ENCODE measurements at regions not wholly inside any gene's neighbourhood (a gene's known extent, or its start where the extent isn't known, plus 50 kb on each side); places are given as distances from the start of the nearest gene placed in this dataset.
"Not testable (repeated sequence)": the region's sequence is repeated elsewhere in the genome, so short reads cannot be mapped to it uniquely, and the experiment has no call there.

- Histone ChIP-seq H3K4me3 (ENCODE audit: low read length) (no peak overlapping the region), H3K27ac (ENCODE audit: low read depth, low read length) (no peak overlapping the region), H3K4me1 (ENCODE audit: control insufficient read depth in 2 of 2, insufficient read depth in 2 of 2, low read length in 2 of 2) (no peaks in the 10 kb centered on the region), H3K9me3 (ENCODE audit: control insufficient read depth in 2 of 3, low read length in 3 of 3) (no peaks in the 10 kb centered on the region), H3K27me3 (ENCODE audit: control insufficient read depth in 2 of 2, insufficient read depth in 2 of 2, low read length in 2 of 2) (no peaks in the 10 kb centered on the region), H3K36me3 (ENCODE audit: control insufficient read depth in 2 of 3, insufficient read depth in 3 of 3, low read length in 3 of 3) (no peaks in the 10 kb centered on the region)
- intact Hi-C loops (cut with micrococcal nuclease) = no loop called here
- peaks cover 0 to 4% (median 2%) of the 10 kb centered on the region in 11 donors for H3K9me3 Mint-ChIP-seq
- H3K36me3 Mint-ChIP-seq = no peaks in the 10 kb centered on the region
- POLR2A ChIA-PET = no interaction called here
- no peak overlapping the region for H3K27ac Mint-ChIP-seq
- no peaks in the 10 kb centered on the region for H3K27me3 Mint-ChIP-seq
- CTCF ChIA-PET = no interaction called here
- H3K4me1 Mint-ChIP-seq = no peaks in the 10 kb centered on the region
- DNase-seq = no peak
- H3K4me3 Mint-ChIP-seq = no peak overlapping the region
- no peak for ATAC-seq
Observed at GRCh38 chr4:64643841-64644240, 234.6 kb upstream of the TECRL start.

GRCh38 chr4:64642936-64643335, 233.7 kb upstream of the TECRL start:
- Mint-ChIP-seq H3K27me3 (no peaks in the 10 kb centered on the region), H3K4me1 (no peaks in the 10 kb centered on the region), H3K4me3 (no peak overlapping the region), H3K27ac (no peak overlapping the region), H3K9me3 (peaks cover 0 to 4% (median 2%) of the 10 kb centered on the region in 11 donors), H3K36me3 (no peaks in the 10 kb centered on the region)
- CTCF ChIA-PET = no interaction called here
- Histone ChIP-seq H3K36me3 (ENCODE audit: control insufficient read depth in 2 of 3, insufficient read depth in 3 of 3, low read length in 3 of 3) (no peaks in the 10 kb centered on the region), H3K27ac (ENCODE audit: low read depth, low read length) (no peak overlapping the region), H3K27me3 (ENCODE audit: control insufficient read depth in 2 of 2, insufficient read depth in 2 of 2, low read length in 2 of 2) (no peaks in the 10 kb centered on the region), H3K4me3 (ENCODE audit: low read length) (no peak overlapping the region), H3K9me3 (ENCODE audit: control insufficient read depth in 2 of 3, low read length in 3 of 3) (no peaks in the 10 kb centered on the region), H3K4me1 (ENCODE audit: control insufficient read depth in 2 of 2, insufficient read depth in 2 of 2, low read length in 2 of 2) (no peaks in the 10 kb centered on the region)
- DNase-seq = no peak
- intact Hi-C loops (cut with micrococcal nuclease) = no loop called here
- ATAC-seq = no peak
- POLR2A ChIA-PET = no interaction called here

- H3K36me3 Mint-ChIP-seq; H3K9me3 ChIP-seq (ENCODE audit: control insufficient read depth in 2 of 3, low read length in 3 of 3); H3K27me3 ChIP-seq (ENCODE audit: control insufficient read depth in 2 of 2, insufficient read depth in 2 of 2, low read length in 2 of 2); H3K36me3 ChIP-seq (ENCODE audit: control insufficient read depth in 2 of 3, insufficient read depth in 3 of 3, low read length in 3 of 3); H3K4me1 Mint-ChIP-seq; H3K27ac ChIP-seq (ENCODE audit: low read depth, low read length); H3K9me3 Mint-ChIP-seq; CTCF ChIA-PET; DNase-seq; H3K4me1 ChIP-seq (ENCODE audit: control insufficient read depth in 2 of 2, insufficient read depth in 2 of 2, low read length in 2 of 2); H3K27me3 Mint-ChIP-seq; POLR2A ChIA-PET; H3K4me3 ChIP-seq (ENCODE audit: low read length); ATAC-seq; H3K27ac Mint-ChIP-seq; H3K4me3 Mint-ChIP-seq; intact Hi-C loops (cut with micrococcal nuclease): not testable (repeated sequence)
Observed at GRCh38 chr4:64640402-64640801, 231.2 kb upstream of the TECRL start.

- H3K27ac Mint-ChIP-seq = no peak overlapping the region
- intact Hi-C loops (cut with micrococcal nuclease) = no loop called here
- no peaks in the 10 kb centered on the region for H3K36me3 ChIP-seq (ENCODE audit: control insufficient read depth in 2 of 3, insufficient read depth in 3 of 3, low read length in 3 of 3)
- CTCF ChIA-PET = no interaction called here
- no peaks in the 10 kb centered on the region for H3K4me1 ChIP-seq (ENCODE audit: control insufficient read depth in 2 of 2, insufficient read depth in 2 of 2, low read length in 2 of 2)
- H3K9me3 Mint-ChIP-seq = peaks cover 2 to 14% (median 4%) of the 10 kb centered on the region in 11 donors
- no peaks in the 10 kb centered on the region for H3K27me3 Mint-ChIP-seq
- H3K36me3 Mint-ChIP-seq = no peaks in the 10 kb centered on the region
- no peak overlapping the region for H3K4me3 Mint-ChIP-seq
- no peak overlapping the region for H3K27ac ChIP-seq (ENCODE audit: low read depth, low read length)
- H3K9me3 ChIP-seq (ENCODE audit: control insufficient read depth in 2 of 3, low read length in 3 of 3) = no peaks in the 10 kb centered on the region
- no peaks in the 10 kb centered on the region for H3K27me3 ChIP-seq (ENCODE audit: control insufficient read depth in 2 of 2, insufficient read depth in 2 of 2, low read length in 2 of 2)
- no peaks in the 10 kb centered on the region for H3K4me1 Mint-ChIP-seq
- DNase-seq (no peak), ATAC-seq (no peak)
- POLR2A ChIA-PET = no interaction called here
- H3K4me3 ChIP-seq (ENCODE audit: low read length) = no peak overlapping the region
Observed at GRCh38 chr4:64625438-64625837, 216.2 kb upstream of the TECRL start.

GRCh38 chr4:64617800-64618199, 208.6 kb upstream of the TECRL start:
- Histone ChIP-seq H3K36me3 (ENCODE audit: control insufficient read depth in 2 of 3, insufficient read depth in 3 of 3, low read length in 3 of 3) (no peaks in the 10 kb centered on the region), H3K4me1 (ENCODE audit: control insufficient read depth in 2 of 2, insufficient read depth in 2 of 2, low read length in 2 of 2) (no peaks in the 10 kb centered on the region), H3K27ac (ENCODE audit: low read depth, low read length) (no peak overlapping the region), H3K27me3 (ENCODE audit: control insufficient read depth in 2 of 2, insufficient read depth in 2 of 2, low read length in 2 of 2) (no peaks in the 10 kb centered on the region), H3K4me3 (ENCODE audit: low read length) (no peak overlapping the region), H3K9me3 (ENCODE audit: control insufficient read depth in 2 of 3, low read length in 3 of 3) (no peaks in the 10 kb centered on the region)
- DNase-seq = no peak
- ChIA-PET CTCF (no interaction called here), POLR2A (no interaction called here)
- Mint-ChIP-seq H3K9me3 (peaks cover 0 to 4% (median 0%) of the 10 kb centered on the region in 11 donors), H3K4me3 (no peak overlapping the region), H3K27me3 (no peaks in the 10 kb centered on the region), H3K27ac (no peak overlapping the region), H3K36me3 (no peaks in the 10 kb centered on the region), H3K4me1 (no peaks in the 10 kb centered on the region)
- no peak for ATAC-seq
- intact Hi-C loops (cut with micrococcal nuclease) = no loop called here

GRCh38 chr4:64614276-64614675, 205.0 kb upstream of the TECRL start:
- ATAC-seq (no peak), DNase-seq (no peak)
- H3K27me3 Mint-ChIP-seq = no peaks in the 10 kb centered on the region
- H3K9me3 ChIP-seq (ENCODE audit: control insufficient read depth in 2 of 3, low read length in 3 of 3) = no peaks in the 10 kb centered on the region
- no peaks in the 10 kb centered on the region for H3K4me1 Mint-ChIP-seq
- H3K27ac ChIP-seq (ENCODE audit: low read depth, low read length) = no peak overlapping the region
- intact Hi-C loops (cut with micrococcal nuclease) = no loop called here
- no peaks in the 10 kb centered on the region for H3K4me1 ChIP-seq (ENCODE audit: control insufficient read depth in 2 of 2, insufficient read depth in 2 of 2, low read length in 2 of 2)
- no peaks in the 10 kb centered on the region for H3K36me3 ChIP-seq (ENCODE audit: control insufficient read depth in 2 of 3, insufficient read depth in 3 of 3, low read length in 3 of 3)
- no peaks in the 10 kb centered on the region for H3K27me3 ChIP-seq (ENCODE audit: control insufficient read depth in 2 of 2, insufficient read depth in 2 of 2, low read length in 2 of 2)
- no peak overlapping the region for H3K4me3 ChIP-seq (ENCODE audit: low read length)
- no peaks in the 10 kb centered on the region for H3K36me3 Mint-ChIP-seq
- ChIA-PET POLR2A (no interaction called here), CTCF (no interaction called here)
- H3K27ac Mint-ChIP-seq = no peak overlapping the region
- peaks cover 0 to 4% (median 0%) of the 10 kb centered on the region in 11 donors for H3K9me3 Mint-ChIP-seq
- H3K4me3 Mint-ChIP-seq = no peak overlapping the region

- Histone ChIP-seq H3K27ac (ENCODE audit: low read depth, low read length) (no peak overlapping the region), H3K36me3 (ENCODE audit: control insufficient read depth in 2 of 3, insufficient read depth in 3 of 3, low read length in 3 of 3) (no peaks in the 10 kb centered on the region), H3K27me3 (ENCODE audit: control insufficient read depth in 2 of 2, insufficient read depth in 2 of 2, low read length in 2 of 2) (no peaks in the 10 kb centered on the region), H3K4me1 (ENCODE audit: control insufficient read depth in 2 of 2, insufficient read depth in 2 of 2, low read length in 2 of 2) (no peaks in the 10 kb centered on the region), H3K4me3 (ENCODE audit: low read length) (no peak overlapping the region), H3K9me3 (ENCODE audit: control insufficient read depth in 2 of 3, low read length in 3 of 3) (no peaks in the 10 kb centered on the region)
- Mint-ChIP-seq H3K27ac (no peak overlapping the region), H3K9me3 (peaks cover 0 to 4% (median 0%) of the 10 kb centered on the region in 11 donors), H3K36me3 (no peaks in the 10 kb centered on the region), H3K27me3 (no peaks in the 10 kb centered on the region), H3K4me3 (no peak overlapping the region), H3K4me1 (no peaks in the 10 kb centered on the region)
- POLR2A ChIA-PET = no interaction called here
- intact Hi-C loops (cut with micrococcal nuclease) = no loop called here
- DNase-seq = no peak
- CTCF ChIA-PET = no interaction called here
- no peak for ATAC-seq
Observed at GRCh38 chr4:64613046-64613445, 203.8 kb upstream of the TECRL start.
